DOHH2 (cell line): ENCODE measurements at regions not wholly inside any gene's neighbourhood (a gene's known extent, or its start where the extent isn't known, plus 50 kb on each side); places are given as distances from the start of the nearest gene placed in this dataset.
"Not testable (repeated sequence)": the region's sequence is repeated elsewhere in the genome, so short reads cannot be mapped to it uniquely, and the experiment has no call there.

Experiments
- H3F3A ChIP-seq: fragments of 200-600 bp; sonication (generic), shearing (Covaris generic); 2 replicates; pipeline ENCODE4 v1.6.0; 2016; ENCODE audit warnings: antibody characterized with exemption, mild to moderate bottlenecking; ENCODE audit not compliant: control insufficient read depth, insufficient read depth
- H3K27ac ChIP-seq: fragments of 200-600 bp; sonication (generic); 2 replicates; pipeline ENCODE4 v1.5.1; 2014; ENCODE audit warnings: low read depth, mild to moderate bottlenecking, low read length, moderate library complexity
- H3K27me3 ChIP-seq: fragments of 200-600 bp; sonication (generic); 2 replicates; pipeline ENCODE4 v1.6.1; 2014; ENCODE audit warnings: mild to moderate bottlenecking, low read length, mixed read lengths; ENCODE audit not compliant: control insufficient read depth
- H3K36me3 ChIP-seq: fragments of 200-600 bp; sonication (generic); 2 replicates; pipeline ENCODE4 v1.6.1; 2014; ENCODE audit warnings: mild to moderate bottlenecking, low read length, moderate library complexity, mixed read lengths; ENCODE audit not compliant: control insufficient read depth
- H3K4me1 ChIP-seq: fragments of 200-600 bp; sonication (generic); 2 replicates; pipeline ENCODE4 v1.6.1; 2014; ENCODE audit warnings: mild to moderate bottlenecking, low read length, mixed read lengths; ENCODE audit not compliant: control insufficient read depth
- H3K4me2 ChIP-seq: fragments of 200-600 bp; sonication (generic); 2 replicates; pipeline ENCODE4 v1.6.0; 2014; ENCODE audit warnings: mild to moderate bottlenecking, low read length, moderate library complexity
- H3K4me3 ChIP-seq: fragments of 200-600 bp; sonication (generic); 2 replicates; pipeline ENCODE4 v1.5.1; 2014; ENCODE audit warnings: mild to moderate bottlenecking, low read length, mixed read lengths
- H3K79me2 ChIP-seq: fragments of 200-600 bp; sonication (generic); 2 replicates; pipeline ENCODE4 v1.6.1; 2014; ENCODE audit warnings: mild to moderate bottlenecking, low read length, mixed read lengths; ENCODE audit not compliant: control insufficient read depth
- H3K9me2 ChIP-seq: fragments of 200-600 bp; sonication (generic); replicated peaks from 2 replicates; pipeline ENCODE4 v1.6.1; 2014; ENCODE audit warnings: mild to moderate bottlenecking, low read length, mixed read lengths; ENCODE audit not compliant: control insufficient read depth
- H3K9me3 ChIP-seq: fragments of 200-600 bp; sonication (generic); 2 replicates; pipeline ENCODE4 v1.6.1; 2014; ENCODE audit warnings: antibody characterized with exemption, low read length, mixed read lengths; ENCODE audit not compliant: control insufficient read depth, insufficient read depth
- H4K20me1 ChIP-seq: fragments of 200-600 bp; sonication (generic); 2 replicates; pipeline ENCODE4 v1.6.0; 2014; ENCODE audit warnings: low read depth, mild to moderate bottlenecking, antibody characterized with exemption, low read length, moderate library complexity; ENCODE audit not compliant: control insufficient read depth, insufficient read depth
- EZH2phosphoT487 ChIP-seq: fragments of 200-600 bp; sonication (generic); IDR thresholded peaks from 2 replicates; pipeline ENCODE4 v1.6.1; 2017; ENCODE audit warnings: borderline replicate concordance, mild to moderate bottlenecking, antibody characterized with exemption, low read length, moderate library complexity, mixed read lengths
- TF ChIP-seq, protein P1 (sequence below): fragments of 200-600 bp; sonication (generic); IDR thresholded peaks from one replicate; pipeline ENCODE4 v1.5.1; 2014; ENCODE audit warnings: antibody characterized with exemption, mild to moderate bottlenecking, low read depth, low read length; ENCODE audit not compliant: poor library complexity, severe bottlenecking

DNA sequence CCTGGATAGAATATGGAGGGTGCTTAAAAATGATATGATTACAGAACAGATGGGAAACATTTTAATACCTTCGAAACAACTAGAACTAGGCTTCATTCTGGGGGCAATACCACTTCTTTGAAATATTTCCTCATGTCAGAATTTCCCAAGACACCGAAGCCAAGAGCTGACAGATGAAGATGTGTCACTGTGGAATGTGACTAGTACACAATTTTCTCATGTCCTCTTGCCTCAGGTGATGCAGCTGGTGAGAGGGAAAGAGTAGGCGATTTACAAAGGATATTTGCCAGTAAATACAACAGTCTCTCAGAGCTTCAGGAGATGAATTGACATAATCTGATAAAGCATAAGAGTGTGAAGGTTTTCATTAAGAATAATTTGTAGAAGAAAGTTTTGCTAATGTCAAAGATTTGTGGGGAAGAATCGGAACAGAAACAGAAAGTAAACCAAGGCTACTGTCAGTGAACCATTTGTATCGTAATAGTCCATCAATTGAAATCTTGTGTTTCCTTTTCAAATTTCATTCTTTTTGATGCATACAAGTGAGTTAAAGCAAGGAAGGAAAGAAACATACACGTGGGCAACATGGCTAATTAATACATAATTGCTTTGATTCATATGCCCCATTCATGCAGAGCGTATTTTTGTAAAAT, 164.7 kb upstream of the CCN2 start:
- Histone ChIP-seq H3K9me3 (no peaks in the 10 kb centered on the region), H3K4me3 (no peak overlapping the region), H3K4me1 (no peaks in the 10 kb centered on the region), H3K79me2 (no peaks in the 10 kb centered on the region), H3K9me2 (no peaks in the 10 kb centered on the region), H3K36me3 (no peaks in the 10 kb centered on the region), H4K20me1 (no peaks in the 10 kb centered on the region), H3K4me2 (no peak overlapping the region), H3K27ac (no peak overlapping the region), H3F3A (no peaks in the 10 kb centered on the region), H3K27me3 (no peaks in the 10 kb centered on the region)
- TF ChIP-seq EZH2phosphoT487, result no peak
- TF ChIP-seq, protein P1, sequence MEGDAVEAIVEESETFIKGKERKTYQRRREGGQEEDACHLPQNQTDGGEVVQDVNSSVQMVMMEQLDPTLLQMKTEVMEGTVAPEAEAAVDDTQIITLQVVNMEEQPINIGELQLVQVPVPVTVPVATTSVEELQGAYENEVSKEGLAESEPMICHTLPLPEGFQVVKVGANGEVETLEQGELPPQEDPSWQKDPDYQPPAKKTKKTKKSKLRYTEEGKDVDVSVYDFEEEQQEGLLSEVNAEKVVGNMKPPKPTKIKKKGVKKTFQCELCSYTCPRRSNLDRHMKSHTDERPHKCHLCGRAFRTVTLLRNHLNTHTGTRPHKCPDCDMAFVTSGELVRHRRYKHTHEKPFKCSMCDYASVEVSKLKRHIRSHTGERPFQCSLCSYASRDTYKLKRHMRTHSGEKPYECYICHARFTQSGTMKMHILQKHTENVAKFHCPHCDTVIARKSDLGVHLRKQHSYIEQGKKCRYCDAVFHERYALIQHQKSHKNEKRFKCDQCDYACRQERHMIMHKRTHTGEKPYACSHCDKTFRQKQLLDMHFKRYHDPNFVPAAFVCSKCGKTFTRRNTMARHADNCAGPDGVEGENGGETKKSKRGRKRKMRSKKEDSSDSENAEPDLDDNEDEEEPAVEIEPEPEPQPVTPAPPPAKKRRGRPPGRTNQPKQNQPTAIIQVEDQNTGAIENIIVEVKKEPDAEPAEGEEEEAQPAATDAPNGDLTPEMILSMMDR, result no peak

- H3K4me1 ChIP-seq, result no peaks in the 10 kb centered on the region
- no peaks in the 10 kb centered on the region for H3K36me3 ChIP-seq
- no peaks in the 10 kb centered on the region for H3K79me2 ChIP-seq
- no peaks in the 10 kb centered on the region for H4K20me1 ChIP-seq
- H3K9me3 ChIP-seq, result no peaks in the 10 kb centered on the region
- no peak for TF ChIP-seq EZH2phosphoT487
- TF ChIP-seq, protein P1, result no peak
- H3K4me2 ChIP-seq, result no peak overlapping the region
- H3K4me3 ChIP-seq, result no peak overlapping the region
- H3K9me2 ChIP-seq, result no peaks in the 10 kb centered on the region
- H3F3A ChIP-seq, result no peaks in the 10 kb centered on the region
- H3K27me3 ChIP-seq, result no peaks in the 10 kb centered on the region
- H3K27ac ChIP-seq, result no peak overlapping the region
Measured at GRCh38 chr6:132114201-132114825, 163.1 kb upstream of the CCN2 start.

GRCh38 chr6:132109752-132110151, 158.6 kb upstream of the CCN2 start:
- not testable (repeated sequence) for H3K27me3 ChIP-seq, H3K4me1 ChIP-seq, H4K20me1 ChIP-seq, H3K36me3 ChIP-seq, H3K27ac ChIP-seq, H3K4me3 ChIP-seq, H3K9me3 ChIP-seq, H3K4me2 ChIP-seq, H3K79me2 ChIP-seq, H3F3A ChIP-seq, H3K9me2 ChIP-seq

- H3K4me1 ChIP-seq, result no peaks in the 10 kb centered on the region
- no peak for TF ChIP-seq EZH2phosphoT487
- TF ChIP-seq, protein P1, result no peak
- no peak overlapping the region for H3K4me3 ChIP-seq
- no peaks in the 10 kb centered on the region for H3K27me3 ChIP-seq
- H3K9me2 ChIP-seq, result no peaks in the 10 kb centered on the region
- no peaks in the 10 kb centered on the region for H4K20me1 ChIP-seq
- H3K79me2 ChIP-seq, result no peaks in the 10 kb centered on the region
- no peaks in the 10 kb centered on the region for H3K36me3 ChIP-seq
- no peaks in the 10 kb centered on the region for H3F3A ChIP-seq
- no peak overlapping the region for H3K4me2 ChIP-seq
- peaks cover 5% of the 10 kb centered on the region; the same call in 1 of the 2 replicates for H3K9me3 ChIP-seq
- H3K27ac ChIP-seq, result no peak overlapping the region
Measured at GRCh38 chr6:132107896-132108295, 156.7 kb upstream of the CCN2 start.
